ENCODE measurements at regions not wholly inside any gene's neighbourhood (a gene's known extent, or its start where the extent isn't known, plus 50 kb on each side); places are given as distances from the start of the nearest gene placed in this dataset.

DNA sequence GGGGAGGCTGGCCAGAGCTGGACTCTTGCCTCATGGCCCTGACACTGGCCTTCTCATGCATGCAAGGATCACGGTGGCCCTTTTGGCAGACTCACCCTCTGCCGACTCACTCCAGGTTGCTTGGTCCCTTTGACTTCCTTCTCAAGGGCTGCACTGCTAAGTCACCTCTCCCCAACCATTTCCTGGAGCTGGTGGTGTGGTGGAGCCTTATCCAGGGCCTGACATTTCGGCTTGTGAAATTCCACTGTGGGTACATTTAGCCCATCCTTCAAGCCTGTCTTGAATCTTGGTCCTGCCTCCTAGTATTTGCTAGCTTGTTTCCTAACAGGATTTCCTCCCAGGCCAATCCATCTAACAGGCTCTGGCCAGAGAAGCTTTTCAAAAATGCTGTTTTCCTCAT, 52.6 kb upstream of the JUN start:
- Histone ChIP-seq H3K27me3 (ENCODE audit: insufficient read depth, low read depth, severe bottlenecking) (no peaks in the 10 kb centered on the region), H3K36me3 (no peaks in the 10 kb centered on the region), H3K4me3 (ENCODE audit: low read depth, low read length) (no peak overlapping the region), H3K27ac (no peak overlapping the region), H3K9me3 (ENCODE audit: severe bottlenecking) (no peaks in the 10 kb centered on the region)
- TF ChIP-seq, protein P1, sequence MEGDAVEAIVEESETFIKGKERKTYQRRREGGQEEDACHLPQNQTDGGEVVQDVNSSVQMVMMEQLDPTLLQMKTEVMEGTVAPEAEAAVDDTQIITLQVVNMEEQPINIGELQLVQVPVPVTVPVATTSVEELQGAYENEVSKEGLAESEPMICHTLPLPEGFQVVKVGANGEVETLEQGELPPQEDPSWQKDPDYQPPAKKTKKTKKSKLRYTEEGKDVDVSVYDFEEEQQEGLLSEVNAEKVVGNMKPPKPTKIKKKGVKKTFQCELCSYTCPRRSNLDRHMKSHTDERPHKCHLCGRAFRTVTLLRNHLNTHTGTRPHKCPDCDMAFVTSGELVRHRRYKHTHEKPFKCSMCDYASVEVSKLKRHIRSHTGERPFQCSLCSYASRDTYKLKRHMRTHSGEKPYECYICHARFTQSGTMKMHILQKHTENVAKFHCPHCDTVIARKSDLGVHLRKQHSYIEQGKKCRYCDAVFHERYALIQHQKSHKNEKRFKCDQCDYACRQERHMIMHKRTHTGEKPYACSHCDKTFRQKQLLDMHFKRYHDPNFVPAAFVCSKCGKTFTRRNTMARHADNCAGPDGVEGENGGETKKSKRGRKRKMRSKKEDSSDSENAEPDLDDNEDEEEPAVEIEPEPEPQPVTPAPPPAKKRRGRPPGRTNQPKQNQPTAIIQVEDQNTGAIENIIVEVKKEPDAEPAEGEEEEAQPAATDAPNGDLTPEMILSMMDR (IDR thresholded peaks at IDR 0.05; ENCODE audit: low read depth, low read length): no peak
- no peak for DNase-seq

DNA sequence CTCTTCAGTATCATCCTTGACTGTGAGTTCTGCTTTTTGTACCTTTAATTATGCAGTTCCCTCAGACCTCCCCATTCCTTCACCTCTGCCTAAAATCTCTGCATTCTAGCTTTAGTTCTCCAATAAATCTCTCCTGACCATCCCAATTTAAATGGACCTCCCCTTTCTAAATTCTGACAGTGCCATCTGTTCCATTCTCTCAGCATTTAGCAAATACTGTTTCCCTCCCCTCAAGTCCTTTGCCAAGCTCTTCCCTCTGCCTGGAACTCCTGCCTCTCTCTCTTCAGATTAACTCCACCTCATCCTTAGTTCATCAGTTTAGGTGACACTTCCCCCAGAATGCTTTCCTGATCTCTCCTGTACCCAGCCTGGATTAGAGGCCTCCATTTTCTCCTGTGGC, 54.0 kb upstream of the JUN start:
- TF ChIP-seq, protein P1 (IDR thresholded peaks at IDR 0.05; ENCODE audit: low read depth, low read length): no peak
- Histone ChIP-seq H3K9me3 (ENCODE audit: severe bottlenecking) (no peaks in the 10 kb centered on the region), H3K36me3 (no peaks in the 10 kb centered on the region)

DNA sequence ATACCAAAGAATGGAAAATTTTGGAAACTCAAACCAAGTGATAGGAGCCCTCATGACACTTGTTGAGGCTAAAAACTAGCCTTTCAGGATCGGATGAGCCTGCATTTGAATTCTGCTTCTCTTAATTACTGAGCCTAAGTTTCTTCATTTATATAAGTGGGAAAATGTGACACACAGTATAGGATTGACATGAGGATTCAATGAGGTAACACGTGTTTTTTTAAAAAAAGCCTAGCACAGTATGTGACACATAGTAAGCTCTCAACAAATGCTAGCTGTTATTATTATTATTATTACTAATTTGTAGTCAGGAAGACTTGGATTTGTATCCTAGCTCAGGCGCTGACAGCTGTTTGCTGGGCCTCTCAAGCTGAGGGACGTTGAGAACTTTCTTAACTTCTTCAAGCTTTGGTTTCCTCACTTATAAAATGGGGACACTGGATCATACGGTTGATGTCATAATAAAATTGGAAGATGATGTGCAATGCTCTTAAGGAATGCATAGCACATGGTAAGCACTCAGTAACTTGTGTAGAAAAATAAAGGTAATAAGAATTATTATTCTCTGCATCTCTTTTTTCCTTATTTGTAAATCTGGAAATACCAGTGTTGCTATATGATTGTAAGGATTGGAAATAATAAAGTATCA, 55.4 kb upstream of the JUN start:
- Histone ChIP-seq H3K4me3 (ENCODE audit: low read depth, low read length) (no peak overlapping the region), H3K27me3 (ENCODE audit: insufficient read depth, low read depth, severe bottlenecking) (no peaks in the 10 kb centered on the region), H3K27ac (no peak overlapping the region), H3K36me3 (no peaks in the 10 kb centered on the region), H3K9me3 (ENCODE audit: severe bottlenecking) (no peaks in the 10 kb centered on the region)
- no peak for DNase-seq
- TF ChIP-seq, protein P1 (IDR thresholded peaks at IDR 0.05; ENCODE audit: low read depth, low read length): no peak

More for the DNA sequence above, 54.0 kb upstream of the JUN start:
- no peaks in the 10 kb centered on the region for H3K27me3 ChIP-seq (ENCODE audit: insufficient read depth, low read depth, severe bottlenecking)
- H3K4me3 ChIP-seq (ENCODE audit: low read depth, low read length): no peak overlapping the region
- no peak for DNase-seq
- no peak overlapping the region for H3K27ac ChIP-seq

DNA sequence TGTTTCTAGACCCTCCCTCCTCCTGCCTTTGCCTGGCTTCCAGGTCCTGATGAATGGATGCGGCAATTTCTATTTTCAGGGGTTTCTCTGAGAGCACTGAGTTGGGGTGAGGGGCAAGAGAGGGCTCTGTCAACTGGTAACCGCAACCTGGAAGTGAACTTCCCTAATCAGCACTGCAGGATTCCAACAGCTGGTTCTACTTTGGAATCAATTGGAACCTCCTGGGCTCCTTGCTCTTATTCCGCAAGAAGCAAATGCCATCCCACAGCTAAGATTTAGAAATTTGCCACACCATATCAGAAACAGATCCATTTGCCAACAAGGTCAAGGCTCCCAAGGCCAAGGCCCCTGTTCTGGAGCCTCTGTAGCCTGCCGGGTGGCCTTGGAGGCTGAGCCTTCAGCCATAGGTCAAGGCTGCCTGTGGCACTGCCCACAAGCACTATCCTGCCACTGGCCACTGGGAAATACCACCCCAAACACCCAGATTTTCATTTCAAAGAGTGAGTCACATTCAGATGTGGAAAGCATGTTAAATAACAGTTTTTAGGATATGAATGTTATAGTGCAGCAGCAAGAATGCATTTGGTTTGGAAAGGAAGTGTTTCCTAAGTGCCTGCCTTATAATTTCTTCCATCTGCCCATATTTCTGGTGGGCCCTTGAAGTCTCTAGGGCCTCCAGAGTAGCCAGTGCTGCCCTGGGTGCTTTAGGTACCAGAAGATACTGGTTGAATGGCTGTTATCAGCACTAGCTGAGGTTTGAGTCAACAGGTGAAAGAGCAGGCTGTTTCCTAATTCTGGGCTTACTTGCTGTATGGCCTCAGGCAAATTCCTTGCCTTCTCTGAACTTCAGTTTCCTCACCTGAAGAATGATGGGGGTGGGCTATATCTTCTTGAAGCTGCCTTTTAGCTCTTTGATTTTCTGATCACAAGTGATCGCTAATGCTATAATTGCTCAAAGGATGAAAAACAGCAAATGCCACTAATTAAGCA, 56.3 kb upstream of the JUN start:
- DNase-seq: no peak
- no peaks in the 10 kb centered on the region for H3K27me3 ChIP-seq (ENCODE audit: insufficient read depth, low read depth, severe bottlenecking)
- TF ChIP-seq, protein P1 (IDR thresholded peaks at IDR 0.05; ENCODE audit: low read depth, low read length): no peak
- no peak overlapping the region for H3K4me3 ChIP-seq (ENCODE audit: low read depth, low read length)
- no peaks in the 10 kb centered on the region for H3K36me3 ChIP-seq
- H3K27ac ChIP-seq: no peak overlapping the region
- no peaks in the 10 kb centered on the region for H3K9me3 ChIP-seq (ENCODE audit: severe bottlenecking)

DNA sequence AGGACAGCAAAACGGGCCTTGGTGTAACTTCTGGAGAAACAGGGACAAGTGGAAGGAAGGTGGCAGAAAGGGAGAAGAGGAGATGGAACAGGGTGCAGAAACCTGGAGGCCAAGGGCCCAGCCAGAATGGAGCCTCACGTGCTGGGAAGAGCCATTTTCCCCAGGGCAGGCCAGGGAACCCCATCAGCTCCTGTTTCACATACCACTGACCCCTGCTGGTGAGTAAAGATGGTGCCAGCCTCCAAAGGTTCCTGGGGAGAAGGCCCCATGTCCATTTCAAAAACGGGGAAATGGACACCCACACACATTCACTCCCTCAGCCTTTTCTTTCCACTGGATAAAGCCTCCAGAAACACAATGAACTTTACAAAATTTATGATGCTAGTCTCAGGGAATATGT, 57.6 kb upstream of the JUN start:
- no peaks in the 10 kb centered on the region for H3K9me3 ChIP-seq (ENCODE audit: severe bottlenecking)
- no peak overlapping the region for H3K27ac ChIP-seq
- DNase-seq: peak; percentile 13
- H3K36me3 ChIP-seq: no peaks in the 10 kb centered on the region
- TF ChIP-seq, protein P1 (IDR thresholded peaks at IDR 0.05; ENCODE audit: low read depth, low read length): peak; percentile 59
- H3K4me3 ChIP-seq (ENCODE audit: low read depth, low read length): no peak overlapping the region
- H3K27me3 ChIP-seq (ENCODE audit: insufficient read depth, low read depth, severe bottlenecking): no peaks in the 10 kb centered on the region
